H1 (cell line): ENCODE measurements at regions not wholly inside any gene's neighbourhood (a gene's known extent, or its start where the extent isn't known, plus 50 kb on each side); places are given as distances from the start of the nearest gene placed in this dataset.

Experiments
- CTCF ChIA-PET: fragments of 300-600 bp; sonication (Branson Sonifier 250); formaldehyde crosslinking; loops from one replicate; lab custom pipeline; 2021; ENCODE audit not compliant: partially characterized antibody; lab: Charles Lee
- POLR2A ChIA-PET: fragments of 300-600 bp; sonication (Branson Sonifier 250); formaldehyde crosslinking; loops from one replicate; lab custom pipeline; 2021; ENCODE audit warnings: inconsistent platforms; ENCODE audit not compliant: partially characterized antibody; lab: Charles Lee
- DNase-seq, 2 experiments: peaks; one replicate each; pipeline versions ENCODE4 v3.0.0 to v3.0.0-alpha.2; 2010 to 2022; ENCODE audit warnings: low spot score in 2 of 2, low read depth in 1 of 2, mixed read lengths in 1 of 2
- FAIRE-seq: peaks from 2 replicates; lab custom pipeline; 2011; peaks lifted over from hg19 to GRCh38; lab: Jason Lieb, UNC
- H2AFZ ChIP-seq: 2 replicates; pipeline ENCODE4 v1.8.1; 2012; ENCODE audit warnings: low read length, inconsistent platforms
- H2AK5ac ChIP-seq: 2 replicates; pipeline ENCODE4 v1.6.1; 2013; ENCODE audit warnings: low read depth, low read length
- H2BK120ac ChIP-seq: replicated peaks from 2 replicates; pipeline ENCODE3; 2013; ENCODE audit warnings: low read depth, low read length, inconsistent platforms
- H2BK12ac ChIP-seq: 2 replicates; pipeline ENCODE4 v1.6.1; 2013; ENCODE audit warnings: low read depth, low read length
- H2BK15ac ChIP-seq: 2 replicates; pipeline ENCODE4 v1.6.1; 2013; ENCODE audit warnings: low read length
- H2BK20ac ChIP-seq: 2 replicates; pipeline ENCODE4 v1.6.1; 2013; ENCODE audit warnings: low read length
- H2BK5ac ChIP-seq: 2 replicates; pipeline ENCODE4 v1.6.1; 2013; ENCODE audit warnings: low read depth, low read length
- H3K14ac ChIP-seq: 2 replicates; pipeline ENCODE4 v1.6.1; 2013; ENCODE audit warnings: inconsistent platforms; ENCODE audit not compliant: insufficient read length
- H3K18ac ChIP-seq: 2 replicates; pipeline ENCODE4 v1.6.1; 2013; ENCODE audit warnings: low read length; ENCODE audit errors: extremely low read depth
- H3K23ac ChIP-seq: 2 replicates; pipeline ENCODE4 v1.6.1; 2013; ENCODE audit warnings: inconsistent platforms; ENCODE audit not compliant: insufficient read length
- H3K23me2 ChIP-seq: 2 replicates; pipeline ENCODE4 v1.6.1; 2013; ENCODE audit warnings: low read depth, low read length
- H3K27ac ChIP-seq: 2 replicates; pipeline ENCODE4 v1.6.1; 2011; ENCODE audit warnings: low read depth, low read length, inconsistent platforms
- H3K27me3 ChIP-seq, 4 experiments: replicated peaks in 1 of 4; 1 replicate in 1 of 4; 2 replicates in 3 of 4; pipeline versions ENCODE4 v1.6.1 to v1.8.1; 2011 to 2013; ENCODE audit warnings: low read length in 3 of 4, mild to moderate bottlenecking in 3 of 4, inconsistent platforms in 2 of 4, mixed read lengths in 2 of 4, moderate library complexity in 1 of 4; ENCODE audit not compliant: control insufficient read depth in 3 of 4, insufficient read depth in 3 of 4; ENCODE audit errors: extremely low read depth in 1 of 4
- H3K36me3 ChIP-seq, 4 experiments: 2 replicates each; pipeline versions ENCODE4 v1.6.1 to v1.8.1; 2011 to 2013; ENCODE audit warnings: mild to moderate bottlenecking in 4 of 4, low read length in 3 of 4, moderate library complexity in 2 of 4, control low read depth in 1 of 4, inconsistent platforms in 1 of 4; ENCODE audit not compliant: insufficient read depth in 4 of 4, control insufficient read depth in 2 of 4
- H3K4ac ChIP-seq: replicated peaks from 2 replicates; pipeline ENCODE3; 2013; ENCODE audit warnings: low read length, low read depth, mixed read lengths, inconsistent platforms; ENCODE audit not compliant: insufficient read length
- H3K4me1 ChIP-seq, 4 experiments: replicated peaks in 1 of 4; 1 replicate in 1 of 4; 2 replicates in 3 of 4; pipeline versions ENCODE4 v1.6.1 to v1.8.1; 2011 to 2013; ENCODE audit warnings: low read length in 3 of 4, inconsistent platforms in 2 of 4, mixed read lengths in 1 of 4; ENCODE audit not compliant: insufficient read depth in 4 of 4, control insufficient read depth in 3 of 4
- H3K4me2 ChIP-seq, 2 experiments: 2 replicates each; pipeline versions ENCODE4 v1.6.1 to v1.8.1; 2011 to 2013; ENCODE audit warnings: low read depth in 2 of 2, low read length in 2 of 2, control low read depth in 1 of 2, inconsistent platforms in 1 of 2, mild to moderate bottlenecking in 1 of 2; ENCODE audit not compliant: insufficient read depth in 1 of 2
- H3K4me3 ChIP-seq, 4 experiments: fragments of 200-600, 300-600 bp in 1 of 4; sonication (generic), shearing (Covaris generic), sonication (Bioruptor Twin) in 1 of 4; 2 replicates each; pipeline versions ENCODE4 v1.5.1 to v1.8.1; 2011 to 2016; ENCODE audit warnings: low read length in 4 of 4, low read depth in 3 of 4, control low read depth in 2 of 4, inconsistent platforms in 2 of 4, mild to moderate bottlenecking in 2 of 4, mixed read lengths in 1 of 4, moderate library complexity in 1 of 4; ENCODE audit not compliant: insufficient read depth in 2 of 4; ENCODE audit errors: extremely low read depth in 1 of 4
- H3K56ac ChIP-seq: replicated peaks from 2 replicates; pipeline ENCODE3; 2013; ENCODE audit warnings: low read depth, mild to moderate bottlenecking, mixed read lengths, low read length, inconsistent platforms; ENCODE audit not compliant: insufficient read length
- H3K79me1 ChIP-seq: 2 replicates; pipeline ENCODE4 v1.6.1; 2013; ENCODE audit warnings: low read depth, low read length, control low read depth
- H3K79me2 ChIP-seq, 2 experiments: 2 replicates each; pipeline versions ENCODE4 v1.6.1 to v1.8.1; 2012 to 2013; ENCODE audit warnings: low read length in 2 of 2, mild to moderate bottlenecking in 2 of 2, inconsistent platforms in 1 of 2; ENCODE audit not compliant: insufficient read depth in 2 of 2, control insufficient read depth in 1 of 2
- H3K9ac ChIP-seq, 4 experiments: replicated peaks in 1 of 4; 1 replicate in 1 of 4; 2 replicates in 3 of 4; pipeline versions ENCODE4 v1.6.1 to v1.8.1; 2011 to 2013; ENCODE audit warnings: low read depth in 3 of 4, low read length in 3 of 4, control low read depth in 2 of 4, mild to moderate bottlenecking in 2 of 4, moderate library complexity in 2 of 4, inconsistent platforms in 1 of 4; ENCODE audit errors: extremely low read depth in 1 of 4
- H3K9me3 ChIP-seq, 2 experiments: 2 replicates each; pipeline versions ENCODE4 v1.6.1 to v1.8.1; 2012 to 2013; ENCODE audit warnings: mild to moderate bottlenecking in 2 of 2, moderate library complexity in 2 of 2, control low read depth in 1 of 2, inconsistent platforms in 1 of 2, low read depth in 1 of 2, low read length in 1 of 2, mixed read lengths in 1 of 2; ENCODE audit not compliant: insufficient read depth in 2 of 2
- H4K20me1 ChIP-seq, 2 experiments: replicated peaks in 1 of 2; 2 replicates each; pipeline versions ENCODE3 to v1.8.1; 2011 to 2013; ENCODE audit warnings: inconsistent platforms in 2 of 2, low read length in 2 of 2, mild to moderate bottlenecking in 1 of 2; ENCODE audit not compliant: insufficient read depth in 2 of 2, control insufficient read depth in 1 of 2
- H4K5ac ChIP-seq: 2 replicates; pipeline ENCODE4 v1.6.1; 2013; ENCODE audit warnings: low read length, low read depth, mixed read lengths, inconsistent platforms; ENCODE audit not compliant: insufficient read length
- H4K8ac ChIP-seq: 2 replicates; pipeline ENCODE4 v1.8.0; 2013; ENCODE audit warnings: mild to moderate bottlenecking, moderate library complexity, low read length, inconsistent platforms; ENCODE audit not compliant: insufficient read depth; ENCODE audit errors: extremely low read depth
- H4K91ac ChIP-seq: replicated peaks from 2 replicates; pipeline ENCODE3; 2013; ENCODE audit warnings: low read length, mixed read lengths, inconsistent platforms; ENCODE audit not compliant: insufficient read length
- BRCA1 ChIP-seq: IDR thresholded peaks from 2 replicates; pipeline ENCODE4 v1.6.1; 2012; ENCODE audit warnings: low read depth, low read length, improper control_type of control experiment
- CEBPB ChIP-seq: IDR thresholded peaks from 2 replicates; pipeline ENCODE4 v1.6.1; 2012; ENCODE audit warnings: low read depth, low read length
- E2F6 ChIP-seq: IDR thresholded peaks from 2 replicates; pipeline ENCODE4 v1.6.1; 2012; ENCODE audit warnings: inconsistent platforms
- EZH2 ChIP-seq: fragments of 200-600 bp; sonication (generic); IDR thresholded peaks from 2 replicates; pipeline ENCODE4 v1.7.1; 2012; ENCODE audit warnings: low read depth, mild to moderate bottlenecking, moderate library complexity, low read length, inconsistent platforms; ENCODE audit not compliant: severe bottlenecking
- GABPA ChIP-seq: IDR thresholded peaks from 2 replicates; pipeline ENCODE4 v1.6.1; 2011; ENCODE audit warnings: mild to moderate bottlenecking, low read length, moderate library complexity, borderline replicate concordance; ENCODE audit not compliant: insufficient read depth
- HDAC6 ChIP-seq: IDR thresholded peaks from one replicate; pipeline ENCODE4 v1.7.1; 2012; ENCODE audit warnings: low read depth, mild to moderate bottlenecking, inconsistent platforms, low read length, moderate library complexity
- MAFK ChIP-seq: IDR thresholded peaks from 2 replicates; pipeline ENCODE4 v1.6.1; 2012; ENCODE audit warnings: low read depth, mild to moderate bottlenecking, improper control_type of control experiment, low read length
- SIRT6 ChIP-seq: IDR thresholded peaks from one replicate; pipeline ENCODE4 v1.7.1; 2012; ENCODE audit warnings: low read length, inconsistent platforms
- TAF1 ChIP-seq: IDR thresholded peaks from 2 replicates; pipeline ENCODE4 v1.6.1; 2011; ENCODE audit warnings: mild to moderate bottlenecking, low read depth, low read length
- TAF7 ChIP-seq: optimal IDR thresholded peaks from 2 replicates; pipeline ENCODE3; 2011; ENCODE audit warnings: low read depth, mild to moderate bottlenecking, inconsistent platforms, low read length, moderate library complexity, borderline replicate concordance
- TBP ChIP-seq: IDR thresholded peaks from 2 replicates; pipeline ENCODE4 v1.6.1; 2011; ENCODE audit warnings: low read depth, low read length, improper control_type of control experiment
- TEAD4 ChIP-seq: IDR thresholded peaks from 2 replicates; pipeline ENCODE4 v1.6.1; 2012; ENCODE audit warnings: low read depth, low read length, inconsistent platforms, mixed read lengths
- WGBS, 2 experiments: shearing (Covaris generic) in 1 of 2; methylation state at CpG; one replicate each; pipeline versions ENCODE4 v1.1.6 to v1.1.7; 2013 to 2015; ENCODE audit warnings: low lambda C conversion rate in 2 of 2, mixed read lengths in 2 of 2, inconsistent platforms in 1 of 2, low coverage in 1 of 2, missing lambda C conversion rate in 1 of 2; ENCODE audit not compliant: insufficient replicate concordance in 2 of 2, insufficient coverage in 1 of 2, insufficient read length in 1 of 2; ENCODE audit errors: extremely low coverage in 1 of 2, missing lambda C conversion rate in 1 of 2; 5-methylcytosine and 5-hydroxymethylcytosine counted together

GRCh38 chr20:7818477-7818876 lies 121.8 kb downstream of the HAO1 start:
- Histone ChIP-seq H3K9me3 (peaks cover 0 to 3% of the 10 kb centered on the region in 2 experiments; a peak in 1 of 4 replicates), H2BK5ac (no peak overlapping the region), H2BK12ac (no peak overlapping the region), H4K20me1 (no peaks in the 10 kb centered on the region), H4K91ac (no peak overlapping the region), H3K14ac (no peak overlapping the region), H2AFZ (no peak overlapping the region), H3K27me3 (no peaks in the 10 kb centered on the region), H2AK5ac (no peak overlapping the region), H2BK120ac (no peak overlapping the region), H3K4ac (no peak overlapping the region), H4K5ac (no peak overlapping the region), H3K79me1 (no peaks in the 10 kb centered on the region), H3K4me2 (no peak overlapping the region), H3K18ac (no peak overlapping the region), H2BK20ac (no peak overlapping the region), H3K23me2 (no peaks in the 10 kb centered on the region), H3K36me3 (no peaks in the 10 kb centered on the region), H2BK15ac (no peak overlapping the region), H3K4me1 (no peaks in the 10 kb centered on the region), H3K23ac (no peak overlapping the region), H3K27ac (no peak overlapping the region), H3K79me2 (no peaks in the 10 kb centered on the region), H4K8ac (no peak overlapping the region), H3K9ac (no peak overlapping the region), H3K56ac (no peak overlapping the region), H3K4me3 (no peak overlapping the region)
- FAIRE-seq = no peak
- POLR2A ChIA-PET = no interaction called here
- CTCF ChIA-PET = interaction anchor here (0.6 kb wide), 1 partner anchor 184 kb away, joined by 3 read pairs; no protein-coding TSS in a partner anchor
- 87% methylated on average over 1 of the region's 1 CpG; no CpG with 5 or more reads in 1 of the 2 experiments for WGBS, 2 experiments
- no peak for DNase-seq
- TF ChIP-seq TBP = no peak
- no peak for TF ChIP-seq BRCA1
- no peak for TF ChIP-seq SIRT6
- TF ChIP-seq TEAD4 = no peak
- TF ChIP-seq TAF1 = no peak
- TF ChIP-seq CEBPB = no peak
- TF ChIP-seq MAFK = no peak
- no peak for TF ChIP-seq TAF7
- no peak for TF ChIP-seq EZH2
- TF ChIP-seq HDAC6 = no peak
- TF ChIP-seq E2F6 = no peak
- no peak for TF ChIP-seq GABPA
